HG03103 (cell line): ENCODE measurements at regions not wholly inside any gene's neighbourhood (a gene's known extent, or its start where the extent isn't known, plus 50 kb on each side); places are given as distances from the start of the nearest gene placed in this dataset.
"Not testable (repeated sequence)": the region's sequence is repeated elsewhere in the genome, so short reads cannot be mapped to it uniquely, and the experiment has no call there.

Source experiments
- ATAC-seq: cut with Tn5 transposase; IDR thresholded peaks from one replicate; pipeline ENCODE4 v1.9.1; 2021; ENCODE audit warnings: low read depth; ENCODE audit not compliant: unreplicated experiment

- no peak for ATAC-seq
Measured at GRCh38 chr18:57956491-57956890, 87.5 kb upstream of the NEDD4L start.

GRCh38 chr18:57954935-57955334 lies 89.1 kb upstream of the NEDD4L start:
- no peak for ATAC-seq

- no peak for ATAC-seq
Measured at GRCh38 chr18:57953883-57954282, 90.1 kb upstream of the NEDD4L start.

- no peak for ATAC-seq
Measured at GRCh38 chr18:57951999-57952774, 91.8 kb upstream of the NEDD4L start.

- ATAC-seq, result peak; percentile 55
Measured at GRCh38 chr18:57951117-57951796, 92.8 kb upstream of the NEDD4L start.

GRCh38 chr18:57950542-57950941 lies 93.5 kb upstream of the NEDD4L start:
- no peak for ATAC-seq

- ATAC-seq, result not testable (repeated sequence)
Measured at GRCh38 chr18:57949335-57949734, 94.7 kb upstream of the NEDD4L start.

- ATAC-seq, result no peak
Measured at GRCh38 chr18:57947117-57947516, 96.9 kb upstream of the NEDD4L start.

GRCh38 chr18:57943723-57944122 lies 100.3 kb upstream of the NEDD4L start:
- ATAC-seq, result no peak

GRCh38 chr18:57942493-57942892 lies 101.5 kb upstream of the NEDD4L start:
- ATAC-seq, result no peak

GRCh38 chr18:57941841-57942489 lies 102.1 kb upstream of the NEDD4L start:
- ATAC-seq, result no peak

GRCh38 chr18:57940166-57940660 lies 103.8 kb upstream of the NEDD4L start:
- no peak for ATAC-seq

- not testable (repeated sequence) for ATAC-seq
Measured at GRCh38 chr18:57934375-57934774, 109.7 kb upstream of the NEDD4L start.

GRCh38 chr18:57931038-57931437 lies 113.0 kb upstream of the NEDD4L start:
- ATAC-seq, result no peak

- ATAC-seq, result no peak
Measured at GRCh38 chr18:57930476-57930875, 113.5 kb upstream of the NEDD4L start.

- no peak for ATAC-seq
Measured at GRCh38 chr18:57929922-57930321, 114.1 kb upstream of the NEDD4L start.

GRCh38 chr18:57928466-57928865 lies 115.6 kb upstream of the NEDD4L start:
- ATAC-seq, result no peak

GRCh38 chr18:57927511-57927910 lies 116.5 kb upstream of the NEDD4L start:
- no peak for ATAC-seq

- ATAC-seq, result no peak
Measured at GRCh38 chr18:57925706-57926105, 118.3 kb upstream of the NEDD4L start.

- no peak for ATAC-seq
Measured at GRCh38 chr18:57923611-57924010, 120.4 kb upstream of the NEDD4L start.

- no peak for ATAC-seq
Measured at GRCh38 chr18:57922885-57923284, 119.8 kb upstream of the ATP8B1 start.
